CD14-positive monocyte (primary cell): ENCODE measurements at regions not wholly inside any gene's neighbourhood (a gene's known extent, or its start where the extent isn't known, plus 50 kb on each side); places are given as distances from the start of the nearest gene placed in this dataset.

ENCODE experiments used
- DNase-seq, 3 donors: peaks; one replicate each; pipeline ENCODE4 v3.0.0-alpha.2; 2011 to 2022
- H2AFZ ChIP-seq: 2 replicates; pipeline ENCODE4 v1.6.0; 2012; ENCODE audit warnings: mild to moderate bottlenecking, low read depth, low read length, inconsistent platforms; ENCODE audit not compliant: insufficient read depth, poor library complexity, severe bottlenecking
- H3K27ac ChIP-seq, 2 donors: 1 replicate in 1 of 2; 2 replicates in 1 of 2; pipeline ENCODE4 v1.5.1; 2012 to 2013; ENCODE audit warnings: low read length in 2 of 2, control low read depth in 1 of 2, inconsistent platforms in 1 of 2, low read depth in 1 of 2, mild to moderate bottlenecking in 1 of 2
- H3K27me3 ChIP-seq, 2 donors: one replicate each; pipeline versions ENCODE4 v1.6.0 to v1.6.1; 2011 to 2013; ENCODE audit warnings: low read length in 2 of 2; ENCODE audit not compliant: control insufficient read depth in 2 of 2, insufficient read depth in 2 of 2
- H3K36me3 ChIP-seq, 2 donors: replicated peaks in 1 of 2; 1 replicate in 1 of 2; 2 replicates in 1 of 2; pipeline versions ENCODE4 v1.5.1 to v1.6.1; 2012 to 2013; ENCODE audit warnings: low read length in 2 of 2, control low read depth in 1 of 2, inconsistent platforms in 1 of 2, mild to moderate bottlenecking in 1 of 2; ENCODE audit not compliant: insufficient read depth in 2 of 2, control insufficient read depth in 1 of 2
- H3K4me1 ChIP-seq, 2 donors: 1 replicate in 1 of 2; 2 replicates in 1 of 2; pipeline versions ENCODE4 v1.5.1 to v1.6.1; 2012 to 2013; ENCODE audit warnings: low read length in 2 of 2, control low read depth in 1 of 2, inconsistent platforms in 1 of 2, mild to moderate bottlenecking in 1 of 2, moderate library complexity in 1 of 2; ENCODE audit not compliant: insufficient read depth in 2 of 2, control insufficient read depth in 1 of 2
- H3K4me2 ChIP-seq: replicated peaks from 2 replicates; pipeline ENCODE3; 2012; ENCODE audit warnings: low read length, moderate library complexity, mild to moderate bottlenecking; ENCODE audit not compliant: poor library complexity, severe bottlenecking; ENCODE audit errors: extremely low read depth
- H3K4me3 ChIP-seq, 3 experiments: fragments of 200-600 bp in 1 of 3; sonication (generic) in 1 of 3; replicated peaks in 1 of 3; 1 replicate in 2 of 3; 2 replicates in 1 of 3; pipeline ENCODE4 v1.5.1; 2011 to 2013; ENCODE audit warnings: low read length in 3 of 3, mild to moderate bottlenecking in 3 of 3, control low read depth in 2 of 3, low read depth in 2 of 3, inconsistent platforms in 1 of 3, moderate library complexity in 1 of 3
- H3K79me2 ChIP-seq: 2 replicates; pipeline ENCODE4 v1.6.0; 2012; ENCODE audit warnings: mild to moderate bottlenecking, control low read depth, inconsistent platforms, low read length, moderate library complexity; ENCODE audit not compliant: insufficient read depth
- H3K9ac ChIP-seq: 2 replicates; pipeline ENCODE4 v1.6.0; 2017; ENCODE audit warnings: low read length, mild to moderate bottlenecking; ENCODE audit not compliant: insufficient read depth, poor library complexity, severe bottlenecking
- H3K9me3 ChIP-seq, 2 donors: replicated peaks in 1 of 2; 1 replicate in 1 of 2; 2 replicates in 1 of 2; pipeline versions ENCODE4 v1.5.1 to v1.6.1; 2012 to 2013; ENCODE audit warnings: low read length in 2 of 2, control low read depth in 1 of 2; ENCODE audit not compliant: control insufficient read depth in 1 of 2, insufficient read depth in 1 of 2
- H4K20me1 ChIP-seq: 2 replicates; pipeline ENCODE4 v1.6.0; 2012; ENCODE audit warnings: mild to moderate bottlenecking, low read length, control low read depth, moderate library complexity; ENCODE audit not compliant: insufficient read depth
- H3K27ac Mint-ChIP-seq, 7 donors: one replicate each; pipeline ENCODE4 v1.8.0; 2020; ENCODE audit warnings: mild to moderate bottlenecking in 7 of 7, mixed read lengths in 7 of 7, moderate library complexity in 6 of 7, inconsistent platforms in 2 of 7
- H3K27me3 Mint-ChIP-seq, 3 donors: one replicate each; pipeline ENCODE4 v1.8.0; 2021 to 2022; ENCODE audit warnings: low read depth in 3 of 3, mild to moderate bottlenecking in 3 of 3, mixed read lengths in 3 of 3, moderate library complexity in 3 of 3, inconsistent platforms in 1 of 3
- H3K36me3 Mint-ChIP-seq, 2 donors: one replicate each; pipeline ENCODE4 v1.8.0; 2020; ENCODE audit warnings: mixed read lengths in 2 of 2, inconsistent platforms in 1 of 2, mild to moderate bottlenecking in 1 of 2
- H3K4me1 Mint-ChIP-seq: one replicate; pipeline ENCODE4 v1.8.0; 2020; ENCODE audit warnings: mild to moderate bottlenecking, mixed read lengths
- H3K4me3 Mint-ChIP-seq, 2 donors: one replicate each; pipeline ENCODE4 v1.8.0; 2020; ENCODE audit warnings: mild to moderate bottlenecking in 2 of 2, mixed read lengths in 2 of 2, moderate library complexity in 1 of 2
- H3K9me3 Mint-ChIP-seq, 7 donors: one replicate each; pipeline ENCODE4 v1.8.0; 2020 to 2022; ENCODE audit warnings: mixed read lengths in 7 of 7, mild to moderate bottlenecking in 6 of 7, moderate library complexity in 6 of 7, inconsistent platforms in 2 of 7
- WGBS: methylation state at CpG from one replicate; pipeline ENCODE4 v1.1.5; 2013; ENCODE audit warnings: missing lambda C conversion rate; ENCODE audit not compliant: insufficient coverage; 5-methylcytosine and 5-hydroxymethylcytosine counted together
- intact Hi-C, 2 donors: fragments of 100-400 bp; cut with micrococcal nuclease; formaldehyde crosslinking; loops; one replicate each; pipeline versions ENCODE4 v1.15.0 to v1.15.1; 2023
- TF ChIP-seq, protein P1 (sequence below): fragments of 200-600 bp; IDR thresholded peaks from one replicate; pipeline ENCODE4 v1.8.0; 2022; ENCODE audit warnings: antibody characterized with exemption, mild to moderate bottlenecking

DNA sequence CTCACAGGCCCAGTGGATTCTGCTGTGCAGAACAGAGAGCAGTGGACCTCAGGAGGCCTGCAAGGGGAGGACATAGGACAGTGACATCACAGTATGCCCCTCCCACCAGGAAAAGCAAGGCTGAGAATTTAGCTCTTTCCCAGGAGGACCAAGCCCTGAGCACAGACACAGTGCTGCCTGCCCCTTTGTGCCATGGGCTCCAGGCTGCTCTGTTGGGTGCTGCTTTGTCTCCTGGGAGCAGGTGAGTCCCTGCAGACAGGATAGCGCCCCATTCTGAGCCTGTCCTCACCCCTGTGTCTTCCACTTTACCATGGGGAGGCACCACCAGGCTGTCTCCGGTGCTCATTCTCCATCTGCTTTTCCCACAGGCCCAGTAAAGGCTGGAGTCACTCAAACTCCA is 63.0 kb upstream of the PRSS58 start:
- H3K4me3 Mint-ChIP-seq: no peak overlapping the region
- H3K36me3 Mint-ChIP-seq: no peaks in the 10 kb centered on the region
- Histone ChIP-seq H3K4me2 (no peak overlapping the region), H3K4me1 (no peaks in the 10 kb centered on the region), H3K9me3 (no peaks in the 10 kb centered on the region), H3K36me3 (no peaks in the 10 kb centered on the region), H3K27me3 (no peaks in the 10 kb centered on the region), H3K79me2 (no peaks in the 10 kb centered on the region), H3K4me3 (no peak overlapping the region), H3K9ac (no peak overlapping the region), H3K27ac (no peak overlapping the region), H4K20me1 (no peaks in the 10 kb centered on the region), H2AFZ (no peak overlapping the region)
- H3K9me3 Mint-ChIP-seq: no peaks in the 10 kb centered on the region
- H3K27me3 Mint-ChIP-seq: peaks cover 0 to 2% (median 2%) of the 10 kb centered on the region in 3 donors
- intact Hi-C loops: no loop called here
- TF ChIP-seq, protein P1, sequence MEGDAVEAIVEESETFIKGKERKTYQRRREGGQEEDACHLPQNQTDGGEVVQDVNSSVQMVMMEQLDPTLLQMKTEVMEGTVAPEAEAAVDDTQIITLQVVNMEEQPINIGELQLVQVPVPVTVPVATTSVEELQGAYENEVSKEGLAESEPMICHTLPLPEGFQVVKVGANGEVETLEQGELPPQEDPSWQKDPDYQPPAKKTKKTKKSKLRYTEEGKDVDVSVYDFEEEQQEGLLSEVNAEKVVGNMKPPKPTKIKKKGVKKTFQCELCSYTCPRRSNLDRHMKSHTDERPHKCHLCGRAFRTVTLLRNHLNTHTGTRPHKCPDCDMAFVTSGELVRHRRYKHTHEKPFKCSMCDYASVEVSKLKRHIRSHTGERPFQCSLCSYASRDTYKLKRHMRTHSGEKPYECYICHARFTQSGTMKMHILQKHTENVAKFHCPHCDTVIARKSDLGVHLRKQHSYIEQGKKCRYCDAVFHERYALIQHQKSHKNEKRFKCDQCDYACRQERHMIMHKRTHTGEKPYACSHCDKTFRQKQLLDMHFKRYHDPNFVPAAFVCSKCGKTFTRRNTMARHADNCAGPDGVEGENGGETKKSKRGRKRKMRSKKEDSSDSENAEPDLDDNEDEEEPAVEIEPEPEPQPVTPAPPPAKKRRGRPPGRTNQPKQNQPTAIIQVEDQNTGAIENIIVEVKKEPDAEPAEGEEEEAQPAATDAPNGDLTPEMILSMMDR: no peak
- H3K4me1 Mint-ChIP-seq: peaks cover 11% of the 10 kb centered on the region
- no peak overlapping the region for H3K27ac Mint-ChIP-seq
- DNase-seq: no peak
- 83% methylated on average over 2 of the region's 2 CpGs for WGBS

DNA sequence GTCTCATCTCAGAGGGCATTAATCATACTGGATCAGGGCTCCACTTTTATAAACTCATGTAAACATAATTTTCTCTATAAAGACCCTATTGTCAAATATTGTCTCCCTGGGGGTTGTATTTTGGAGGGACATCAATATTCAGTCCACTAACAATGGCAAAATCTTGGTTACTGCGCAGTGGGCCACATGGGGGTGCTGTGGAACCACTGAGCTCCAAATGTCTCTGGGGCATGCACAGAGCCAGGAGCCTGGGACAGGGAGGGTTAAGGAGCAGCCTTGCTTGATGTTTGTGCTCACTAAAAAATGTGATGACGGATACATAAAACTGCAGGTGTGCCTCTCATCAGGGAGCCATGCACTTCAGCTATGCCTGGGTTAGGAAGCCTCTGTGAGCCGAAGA is 62.1 kb upstream of the PRSS58 start:
- Mint-ChIP-seq H3K27ac (no peak overlapping the region), H3K4me3 (no peak overlapping the region), H3K9me3 (no peaks in the 10 kb centered on the region), H3K4me1 (peaks cover 11% of the 10 kb centered on the region), H3K36me3 (no peaks in the 10 kb centered on the region), H3K27me3 (peaks cover 0 to 2% (median 2%) of the 10 kb centered on the region in 3 donors)
- DNase-seq: no peak
- Histone ChIP-seq H3K4me2 (no peak overlapping the region), H3K4me3 (no peak overlapping the region), H3K9me3 (no peaks in the 10 kb centered on the region), H2AFZ (no peak overlapping the region), H4K20me1 (no peaks in the 10 kb centered on the region), H3K27me3 (no peaks in the 10 kb centered on the region), H3K4me1 (no peaks in the 10 kb centered on the region), H3K27ac (no peak overlapping the region), H3K9ac (no peak overlapping the region), H3K36me3 (no peaks in the 10 kb centered on the region), H3K79me2 (no peaks in the 10 kb centered on the region)
- intact Hi-C loops: no loop called here
- 68% methylated on average over 2 of the region's 3 CpGs for whole genome bisulfite sequencing
- TF ChIP-seq, protein P1: peak; percentile 23
